Germinal center (tissue), 1 donor: ENCODE measurements at regions not wholly inside any gene's neighbourhood (a gene's known extent, or its start where the extent isn't known, plus 50 kb on each side); places are given as distances from the start of the nearest gene placed in this dataset.

Source experiments
- DNase-seq: peaks from one replicate; pipeline ENCODE4 v3.0.0; 2012; ENCODE audit warnings: mixed read lengths, low spot score

GRCh38 chr3:157626817-157627216 is 123.6 kb upstream of the VEPH1 start:
- no peak for DNase-seq

- DNase-seq = no peak
These were observed 121.6 kb upstream of the VEPH1 start for GRCh38 chr3:157624801-157625200.

DNA sequence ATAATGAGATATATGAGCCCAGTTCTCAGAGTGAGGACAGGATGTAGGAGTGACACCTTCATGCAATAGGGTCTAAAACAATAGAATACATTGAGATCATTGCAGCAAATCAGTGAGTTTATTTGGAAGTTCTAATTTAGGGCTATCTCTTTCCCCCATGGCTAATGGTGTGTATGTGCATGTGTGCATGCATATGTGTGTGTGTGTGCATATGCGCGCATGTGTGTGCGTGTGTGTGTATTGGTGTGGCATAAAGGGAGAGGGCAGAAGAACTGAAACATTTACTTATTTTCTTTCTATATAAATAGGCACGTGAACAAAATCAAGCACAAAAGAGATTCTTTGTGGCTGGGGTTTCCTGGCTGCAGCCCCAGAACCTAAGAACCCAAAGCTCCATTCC is 115.7 kb upstream of the VEPH1 start:
- DNase-seq = no peak

DNA sequence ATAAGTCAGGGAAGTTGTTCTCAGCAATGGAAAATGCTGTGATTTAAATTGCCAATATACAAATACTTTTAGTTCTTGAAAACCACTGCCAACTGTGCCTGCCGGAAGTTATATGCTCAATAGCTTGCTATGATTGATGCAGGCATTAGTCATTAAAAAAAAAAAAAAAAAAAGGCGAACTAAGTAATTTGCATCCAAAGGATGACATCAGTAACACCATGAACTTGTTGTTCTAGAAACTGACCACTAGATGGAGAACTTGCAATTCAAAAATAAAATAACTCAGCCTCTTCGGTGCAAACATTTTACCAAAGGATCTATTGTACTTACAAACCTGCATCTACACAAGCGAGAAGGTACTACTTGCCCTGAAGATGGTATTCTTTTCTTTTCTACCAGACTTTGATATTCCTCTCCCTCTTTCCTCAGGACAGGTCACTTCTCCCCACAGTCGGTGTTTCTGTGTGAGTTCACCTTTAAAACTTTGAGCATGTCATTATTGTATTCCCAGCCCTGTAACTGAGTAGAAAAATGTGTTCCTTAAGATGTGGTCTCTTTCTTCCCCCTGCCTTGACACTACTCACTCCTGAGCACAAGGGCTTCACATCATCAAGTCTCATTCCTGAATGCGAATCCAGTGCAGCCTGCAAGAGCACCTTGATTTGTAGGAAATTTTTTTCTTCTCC is 115.0 kb upstream of the VEPH1 start:
- peak; percentile 62 for DNase-seq

GRCh38 chr3:157614896-157615295 is 111.7 kb upstream of the VEPH1 start:
- DNase-seq = no peak

GRCh38 chr3:157611536-157612076 is 108.4 kb upstream of the VEPH1 start:
- no peak for DNase-seq

DNA sequence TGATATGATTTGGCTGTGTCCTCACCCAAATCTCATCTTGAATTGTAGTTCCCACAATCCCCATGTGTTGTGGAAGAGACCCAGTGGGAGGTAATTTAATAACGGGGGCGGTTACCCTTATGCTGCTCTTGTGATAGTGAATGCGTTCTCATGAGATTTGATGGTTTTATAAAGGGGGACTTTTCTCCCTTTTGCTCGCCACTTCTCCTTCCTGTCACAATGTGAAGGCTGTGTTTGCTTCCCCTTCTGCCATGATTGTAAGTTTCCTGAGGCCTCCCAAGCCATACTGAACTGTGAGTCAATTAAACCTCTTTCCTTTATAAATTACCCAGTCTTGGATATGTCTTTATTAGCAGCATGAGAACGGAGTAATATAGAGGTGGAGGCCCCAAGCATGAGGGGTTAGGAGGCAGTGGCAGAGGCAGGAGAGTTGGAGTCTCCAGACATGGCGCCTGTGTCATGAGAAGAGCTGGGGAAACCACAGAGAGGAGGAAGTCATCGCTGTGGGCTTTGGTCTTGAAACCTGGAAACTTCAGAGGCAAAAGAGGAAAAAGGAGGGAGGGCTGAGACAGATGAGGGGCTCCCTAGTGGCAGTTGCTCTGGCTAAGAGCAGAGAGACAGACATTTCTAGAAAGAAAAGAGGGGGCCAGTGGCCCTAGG is 107.8 kb upstream of the VEPH1 start:
- no peak for DNase-seq

- no peak for DNase-seq
These were observed 104.7 kb upstream of the VEPH1 start for GRCh38 chr3:157607826-157608405.

DNA sequence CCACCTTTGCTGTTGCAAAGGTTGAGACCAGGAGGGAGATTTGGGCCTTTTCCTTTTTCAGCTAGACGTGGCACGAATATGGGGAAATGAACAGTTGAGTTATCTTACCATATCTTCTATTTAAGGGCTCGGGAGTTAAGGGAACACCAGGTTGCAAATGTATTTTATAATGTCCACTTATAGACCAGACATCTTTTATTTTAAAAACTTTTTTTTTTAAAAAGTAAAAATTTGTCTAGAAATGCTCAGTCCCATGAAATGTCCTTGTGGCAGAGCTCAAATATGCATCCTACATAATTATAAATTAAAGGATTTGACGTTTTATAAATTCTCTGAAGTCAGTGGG is 103.6 kb upstream of the VEPH1 start:
- DNase-seq = no peak

GRCh38 chr3:157606011-157606851 is 103.0 kb upstream of the VEPH1 start:
- DNase-seq = peak; percentile 72

- no peak for DNase-seq
These were observed 102.1 kb upstream of the VEPH1 start for GRCh38 chr3:157605356-157605755.

GRCh38 chr3:157602424-157602823 is 99.2 kb upstream of the VEPH1 start:
- DNase-seq = no peak

- no peak for DNase-seq
These were observed 92.0 kb upstream of the VEPH1 start for GRCh38 chr3:157595259-157595658.

DNA sequence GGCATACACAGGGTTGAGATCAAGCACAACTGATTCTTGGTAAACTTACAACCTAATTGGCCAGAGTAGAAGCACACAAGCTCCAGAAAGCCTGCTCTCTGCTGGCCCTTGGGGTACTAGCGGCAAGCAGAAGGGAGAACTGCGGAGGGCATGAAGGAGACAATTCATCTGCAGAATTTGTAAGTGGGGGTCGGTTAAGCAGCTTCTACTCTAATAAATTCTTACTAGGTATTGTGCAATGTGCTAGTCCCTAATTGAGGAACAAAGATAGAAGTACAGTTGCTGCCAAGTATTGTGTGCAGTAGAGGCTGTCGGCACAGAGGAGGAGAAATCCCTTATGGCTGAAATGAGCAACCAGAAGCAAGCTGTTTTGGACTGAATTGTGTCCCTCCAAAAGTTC is 91.2 kb upstream of the VEPH1 start:
- DNase-seq = no peak

DNA sequence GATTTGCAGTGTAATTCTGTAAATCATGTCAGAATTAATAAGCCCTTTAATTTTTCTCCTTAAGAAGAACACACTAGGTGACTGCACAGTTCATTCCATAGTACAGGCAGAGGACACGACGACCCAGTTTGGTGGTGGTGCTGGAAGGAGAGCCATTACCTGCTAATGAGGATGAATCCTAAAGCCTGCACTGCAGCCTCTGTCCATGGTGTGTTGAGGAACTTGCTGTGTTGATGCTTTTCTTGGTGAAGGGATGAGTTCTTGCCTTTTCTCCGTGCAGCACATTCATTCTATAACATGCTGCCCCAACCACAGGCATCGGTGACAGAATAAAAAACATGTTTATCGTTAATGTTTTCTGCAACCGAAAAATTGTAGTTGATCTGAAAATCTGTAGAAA is 89.6 kb upstream of the VEPH1 start:
- DNase-seq = no peak

DNA sequence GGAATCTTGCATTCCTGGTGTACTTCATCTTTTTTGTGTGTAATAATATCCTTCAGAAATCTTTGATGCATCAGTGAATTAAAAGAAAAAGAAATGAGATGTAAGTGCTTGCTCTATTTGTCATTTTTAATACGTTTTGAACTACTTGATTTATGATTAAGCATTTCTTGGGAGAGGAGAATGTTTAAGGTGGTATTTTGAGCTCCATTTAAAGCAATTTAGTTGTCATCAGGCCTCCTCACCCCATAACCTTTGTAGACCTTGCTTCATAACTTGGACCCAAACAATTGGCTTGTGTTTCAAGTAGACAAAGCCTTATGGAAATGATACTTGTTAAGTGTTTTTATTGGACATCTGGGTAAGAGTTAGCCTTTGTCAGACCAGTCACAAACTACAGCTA is 87.1 kb upstream of the VEPH1 start:
- DNase-seq = no peak

DNA sequence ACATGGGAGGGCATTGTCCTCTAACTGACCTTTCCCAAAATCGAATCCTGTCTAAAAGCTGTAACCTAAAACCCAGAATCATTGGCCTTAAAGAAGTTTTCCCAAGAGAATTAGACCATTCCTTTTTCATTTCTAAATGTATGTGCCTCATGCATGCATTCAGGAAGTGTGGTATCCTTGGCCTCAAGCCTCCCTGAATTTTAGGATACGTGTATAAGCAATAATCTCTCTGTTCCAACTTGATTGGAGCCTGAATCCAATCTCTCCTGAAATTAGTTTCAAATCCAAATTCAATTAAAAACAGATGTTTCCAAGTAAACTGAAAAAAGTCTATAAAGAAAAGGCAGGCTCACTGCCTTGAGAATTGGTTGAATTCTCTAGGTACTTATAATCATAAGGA is 86.0 kb upstream of the VEPH1 start:
- no peak for DNase-seq

GRCh38 chr3:157588386-157589060 is 85.3 kb upstream of the VEPH1 start:
- no peak for DNase-seq

DNA sequence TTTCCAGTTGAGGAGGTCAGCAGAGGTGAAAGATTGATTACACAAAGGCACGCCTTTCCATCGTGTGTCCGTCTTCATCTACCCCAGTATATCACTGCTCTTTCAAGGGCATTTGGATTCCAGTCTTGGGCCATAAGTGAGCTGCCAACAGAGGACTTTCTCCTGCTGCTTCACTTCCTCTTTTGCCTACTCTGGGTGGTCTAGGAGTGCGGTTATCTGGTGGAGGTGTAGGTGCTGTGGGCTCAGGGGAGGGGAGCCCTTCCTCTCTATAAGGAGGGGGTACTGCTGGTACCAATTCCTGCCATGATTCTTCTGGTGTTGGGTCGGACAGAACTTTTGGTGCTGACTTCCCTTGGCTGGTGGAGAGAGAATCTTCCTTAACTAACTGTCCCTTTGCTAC is 83.1 kb upstream of the VEPH1 start:
- no peak for DNase-seq

GRCh38 chr3:157585386-157585785 is 82.2 kb upstream of the VEPH1 start:
- DNase-seq = no peak

DNA sequence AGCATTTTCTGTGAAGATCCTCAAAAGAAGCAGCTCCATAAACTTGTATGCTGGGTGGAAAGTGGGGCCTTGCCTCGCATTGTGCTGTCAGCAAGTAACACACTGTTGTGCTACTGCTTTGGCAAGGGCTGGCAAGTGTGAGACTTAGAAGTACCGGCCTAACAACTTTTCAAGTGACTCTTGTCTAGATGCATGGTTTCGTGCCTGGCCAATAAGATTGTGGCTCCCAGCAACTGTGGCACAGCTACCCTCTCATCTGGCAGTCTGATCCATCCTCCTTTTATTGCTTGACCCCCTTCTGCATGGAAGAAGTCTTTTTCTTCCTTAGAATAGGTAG is 79.4 kb upstream of the VEPH1 start:
- no peak for DNase-seq
